GM12878 (cell line): ENCODE measurements at regions not wholly inside any gene's neighbourhood (a gene's known extent, or its start where the extent isn't known, plus 50 kb on each side); places are given as distances from the start of the nearest gene placed in this dataset.

ENCODE experiments used
- ATAC-seq: fragments of 200-7000 bp; cut with Tn5 transposase; 3 replicates; pipeline ENCODE4 v1.9.1; 2020; ENCODE audit warnings: mild to moderate bottlenecking, moderate library complexity
- BruUV-seq: library from RNA; stranded (reverse); fragments of 400-500 nt; replicated peaks from 2 replicates; lab custom pipeline; 2021; lab: Mats Ljungman, UMichigan
- CTCF ChIA-PET: fragments of 300-600 bp; sonication (Branson Sonifier 250); formaldehyde crosslinking; extraction: SDS; loops from one replicate; lab custom pipeline; 2021; ENCODE audit warnings: inconsistent platforms; lab: Yijun Ruan, JAX
- POLR2A ChIA-PET: fragments of 350-600 bp; formaldehyde crosslinking; extraction: SDS; loops from one replicate; lab custom pipeline; 2021; ENCODE audit warnings: inconsistent platforms; lab: Charles Lee
- RAD21 ChIA-PET: fragments of 300-600 bp; sonication (Branson Sonifier 250); formaldehyde crosslinking; loops from one replicate; lab custom pipeline; 2023; ENCODE audit warnings: antibody characterized with exemption; ENCODE audit not compliant: unreplicated experiment; lab: Charles Lee
- SMC1A ChIA-PET: fragments of 300-600 bp; sonication (Branson Sonifier 250); formaldehyde crosslinking; loops from one replicate; lab custom pipeline; 2023; ENCODE audit not compliant: unreplicated experiment, uncharacterized antibody; lab: Charles Lee
- DNase-seq: peaks from one replicate; pipeline ENCODE4 v3.0.0-alpha.2; 2011; ENCODE audit warnings: low read depth, low spot score
- FAIRE-seq: peaks from 3 replicates; lab custom pipeline; 2011; peaks lifted over from hg19 to GRCh38; lab: Jason Lieb, UNC
- H2AFZ ChIP-seq: 2 replicates; pipeline ENCODE4 v1.6.0; 2011; ENCODE audit warnings: low read depth, low read length, control low read depth; ENCODE audit not compliant: control insufficient read depth
- H3K27ac ChIP-seq: 2 replicates; pipeline ENCODE4 v1.5.1; 2011; ENCODE audit warnings: control low read depth; ENCODE audit not compliant: control insufficient read depth, insufficient read depth
- H3K27me3 ChIP-seq, 2 experiments: replicated peaks in 1 of 2; 2 replicates each; pipeline versions ENCODE4 v1.6.0 to v1.6.1; 2011; ENCODE audit warnings: low read length in 1 of 2; ENCODE audit not compliant: control insufficient read depth in 2 of 2, insufficient read depth in 2 of 2
- H3K36me3 ChIP-seq, 2 experiments: 2 replicates each; pipeline ENCODE4 v1.5.1; 2011; ENCODE audit warnings: low read length in 1 of 2; ENCODE audit not compliant: control insufficient read depth in 2 of 2, insufficient read depth in 2 of 2
- H3K4me1 ChIP-seq: 2 replicates; pipeline ENCODE4 v1.6.1; 2011; ENCODE audit warnings: mild to moderate bottlenecking, low read length, moderate library complexity, mixed read lengths; ENCODE audit not compliant: control insufficient read depth, insufficient read depth
- H3K4me2 ChIP-seq: 2 replicates; pipeline ENCODE4 v1.6.0; 2011; ENCODE audit warnings: control low read depth; ENCODE audit not compliant: control insufficient read depth, insufficient read depth
- H3K4me3 ChIP-seq: fragments of 200-600 bp; sonication (generic); 2 replicates; pipeline ENCODE4 v1.5.1; 2016
- H3K79me2 ChIP-seq: 2 replicates; pipeline ENCODE4 v1.6.0; 2011; ENCODE audit warnings: low read length; ENCODE audit not compliant: control insufficient read depth, insufficient read depth
- H3K9ac ChIP-seq: 2 replicates; pipeline ENCODE4 v1.8.0; 2011; ENCODE audit warnings: low read length, control low read depth, mixed read lengths; ENCODE audit not compliant: control insufficient read depth, insufficient read depth
- H3K9me3 ChIP-seq: replicated peaks from 3 replicates; pipeline ENCODE4 v1.5.1; 2011; ENCODE audit warnings: mild to moderate bottlenecking, low read length; ENCODE audit not compliant: control insufficient read depth, insufficient read depth
- H4K20me1 ChIP-seq: 2 replicates; pipeline ENCODE4 v1.6.0; 2011; ENCODE audit not compliant: control insufficient read depth, insufficient read depth
- ATF7 ChIP-seq: fragments of 450-650 bp; IDR thresholded peaks from 2 replicates; pipeline ENCODE4 v1.6.1; 2016; ENCODE audit warnings: low read depth, mild to moderate bottlenecking
- BACH1 ChIP-seq: fragments of 450-650 bp; IDR thresholded peaks from 2 replicates; pipeline ENCODE4 v1.6.1; 2017; ENCODE audit warnings: mild to moderate bottlenecking, borderline replicate concordance
- CEBPZ ChIP-seq: fragments of 150-350 bp; IDR thresholded peaks from 2 replicates; pipeline ENCODE4 v1.6.1; 2016; ENCODE audit warnings: low read depth, low read length
- NBN ChIP-seq: fragments of 450-650 bp; IDR thresholded peaks from 2 replicates; pipeline ENCODE4 v1.6.1; 2016
- NFYA ChIP-seq: IDR thresholded peaks from 2 replicates; pipeline ENCODE4 v1.6.1; 2011; ENCODE audit warnings: low read depth, mild to moderate bottlenecking, low read length, improper control_type of control experiment, borderline replicate concordance
- POU2F2 ChIP-seq: IDR thresholded peaks from 3 replicates; pipeline ENCODE4 v1.6.1; 2011; ENCODE audit warnings: low read depth, mild to moderate bottlenecking, low read length, borderline replicate concordance
- REST ChIP-seq: IDR thresholded peaks from 2 replicates; pipeline ENCODE4 v1.6.1; 2012; ENCODE audit warnings: mild to moderate bottlenecking, low read depth, low read length
- SMAD5 ChIP-seq: IDR thresholded peaks from 2 replicates; pipeline ENCODE4 v1.6.1; 2016; ENCODE audit warnings: antibody characterized with exemption, low read depth
- WGBS: methylation state at CpG from one replicate; pipeline ENCODE4 v1.1.6; 2016; ENCODE audit warnings: low lambda C conversion rate; ENCODE audit not compliant: insufficient replicate concordance, insufficient coverage; ENCODE audit errors: missing lambda C conversion rate; 5-methylcytosine and 5-hydroxymethylcytosine counted together
- in situ Hi-C: fragments of 300-500 bp; cut with MboI; formaldehyde crosslinking; loops from 9 replicates; pipeline ENCODE4 v1.14.3; 2018; ENCODE audit warnings: mixed read lengths
- intact Hi-C: fragments of 100-400 bp; cut with micrococcal nuclease; formaldehyde crosslinking; loops from one replicate; pipeline ENCODE4 v1.14.2; 2022; ENCODE audit not compliant: unreplicated experiment

GRCh38 chr6:142011775-142012174 lies 121.0 kb upstream of the GJE1 start:
- ChIA-PET POLR2A (no interaction called here), RAD21 (no interaction called here), CTCF (no interaction called here), SMC1A (no interaction called here)
- no peaks in the 10 kb centered on the region for H3K4me1 ChIP-seq
- H3K4me2 ChIP-seq, result no peak overlapping the region
- H3K9me3 ChIP-seq, result no peaks in the 10 kb centered on the region
- H3K79me2 ChIP-seq, result no peaks in the 10 kb centered on the region
- ATAC-seq, result no peak
- H3K4me3 ChIP-seq, result no peak overlapping the region
- intact Hi-C loops (no loop called here), in situ Hi-C loops (no loop called here)
- WGBS, result 28% methylated on average over 1 of the region's 1 CpG
- no peak overlapping the region for H2AFZ ChIP-seq
- no peak for DNase-seq
- H3K36me3 ChIP-seq, result no peaks in the 10 kb centered on the region
- H4K20me1 ChIP-seq, result no peaks in the 10 kb centered on the region
- 0 out of 2 replicates have a peak, but pooled peaks have one; percentile 18 for TF ChIP-seq ATF7
- TF ChIP-seq NBN, result no peak
- TF ChIP-seq CEBPZ, result no peak
- TF ChIP-seq POU2F2, result no peak
- TF ChIP-seq SMAD5, result no peak
- TF ChIP-seq NFYA, result no peak
- no peak for TF ChIP-seq BACH1
- TF ChIP-seq REST, result no peak
- H3K27me3 ChIP-seq, result no peaks in the 10 kb centered on the region
- no peak for FAIRE-seq
- BruUV-seq, result no TSS peak
- H3K9ac ChIP-seq, result no peak overlapping the region
- no peak overlapping the region for H3K27ac ChIP-seq
